GM12873 (cell line): ENCODE measurements at regions not wholly inside any gene's neighbourhood (a gene's known extent, or its start where the extent isn't known, plus 50 kb on each side); places are given as distances from the start of the nearest gene placed in this dataset.

Source experiments
- TF ChIP-seq, protein P1 (sequence below): IDR thresholded peaks from 2 replicates; pipeline ENCODE4 v1.5.1; 2012; ENCODE audit warnings: low read depth, mild to moderate bottlenecking, moderate library complexity, low read length, control low read depth; ENCODE audit not compliant: insufficient read depth; ENCODE audit errors: missing control alignments

DNA sequence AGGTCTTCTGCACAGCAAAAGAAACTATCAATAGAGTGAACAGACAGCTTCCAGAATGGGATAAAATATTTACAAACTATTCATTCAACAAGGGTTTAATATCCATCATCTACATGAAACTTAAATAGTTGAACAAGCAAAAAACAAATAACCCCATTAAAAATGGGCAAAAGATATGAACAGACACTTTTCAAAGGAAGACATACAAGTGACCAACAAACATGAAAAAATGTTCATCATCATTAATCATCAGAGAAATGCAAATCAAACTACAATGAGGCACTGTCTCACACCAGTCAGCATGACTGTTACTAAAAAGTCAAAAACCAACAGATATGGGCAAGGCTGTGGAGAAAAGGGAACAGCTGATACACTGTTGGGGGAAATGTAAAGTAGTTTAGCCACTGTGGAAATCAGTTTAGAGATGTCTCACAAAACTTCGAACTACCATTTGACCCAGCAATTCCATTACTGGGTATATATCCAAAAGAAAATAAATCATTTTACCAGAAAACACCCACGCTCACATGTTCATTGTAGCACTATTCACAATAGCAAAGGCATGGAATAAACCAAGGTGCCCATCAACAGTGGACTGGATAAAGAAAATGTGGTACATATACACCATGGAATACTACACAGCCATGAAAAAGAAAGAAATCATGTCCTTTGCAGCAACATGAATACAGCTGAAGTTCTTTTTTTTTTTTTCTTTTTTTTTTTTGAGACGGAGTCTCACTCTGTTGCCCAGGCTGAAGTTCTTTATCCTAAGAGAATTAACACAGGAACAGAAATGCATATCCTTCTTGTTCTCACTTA is 172.6 kb downstream of the KLF6 start:
- TF ChIP-seq, protein P1, sequence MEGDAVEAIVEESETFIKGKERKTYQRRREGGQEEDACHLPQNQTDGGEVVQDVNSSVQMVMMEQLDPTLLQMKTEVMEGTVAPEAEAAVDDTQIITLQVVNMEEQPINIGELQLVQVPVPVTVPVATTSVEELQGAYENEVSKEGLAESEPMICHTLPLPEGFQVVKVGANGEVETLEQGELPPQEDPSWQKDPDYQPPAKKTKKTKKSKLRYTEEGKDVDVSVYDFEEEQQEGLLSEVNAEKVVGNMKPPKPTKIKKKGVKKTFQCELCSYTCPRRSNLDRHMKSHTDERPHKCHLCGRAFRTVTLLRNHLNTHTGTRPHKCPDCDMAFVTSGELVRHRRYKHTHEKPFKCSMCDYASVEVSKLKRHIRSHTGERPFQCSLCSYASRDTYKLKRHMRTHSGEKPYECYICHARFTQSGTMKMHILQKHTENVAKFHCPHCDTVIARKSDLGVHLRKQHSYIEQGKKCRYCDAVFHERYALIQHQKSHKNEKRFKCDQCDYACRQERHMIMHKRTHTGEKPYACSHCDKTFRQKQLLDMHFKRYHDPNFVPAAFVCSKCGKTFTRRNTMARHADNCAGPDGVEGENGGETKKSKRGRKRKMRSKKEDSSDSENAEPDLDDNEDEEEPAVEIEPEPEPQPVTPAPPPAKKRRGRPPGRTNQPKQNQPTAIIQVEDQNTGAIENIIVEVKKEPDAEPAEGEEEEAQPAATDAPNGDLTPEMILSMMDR = no peak

DNA sequence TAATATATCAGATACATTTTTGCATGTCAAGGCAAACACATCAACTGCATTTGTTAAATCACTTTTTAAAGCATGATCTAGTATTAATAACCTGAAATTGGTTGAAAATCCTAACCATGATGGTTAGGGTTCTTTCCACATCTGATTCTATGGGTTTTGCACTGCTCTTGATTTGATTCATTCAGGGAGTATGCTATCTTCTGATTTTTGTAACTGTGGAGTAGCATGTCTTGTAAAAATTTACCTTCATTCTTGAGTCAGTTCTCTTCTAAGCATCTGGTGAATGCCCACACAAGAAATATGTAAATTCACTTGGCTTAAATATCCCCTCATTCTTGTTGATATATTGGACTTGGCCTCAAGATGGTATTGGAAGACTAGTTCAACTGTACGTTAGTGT is 178.7 kb downstream of the KLF6 start:
- TF ChIP-seq, protein P1 = no peak

DNA sequence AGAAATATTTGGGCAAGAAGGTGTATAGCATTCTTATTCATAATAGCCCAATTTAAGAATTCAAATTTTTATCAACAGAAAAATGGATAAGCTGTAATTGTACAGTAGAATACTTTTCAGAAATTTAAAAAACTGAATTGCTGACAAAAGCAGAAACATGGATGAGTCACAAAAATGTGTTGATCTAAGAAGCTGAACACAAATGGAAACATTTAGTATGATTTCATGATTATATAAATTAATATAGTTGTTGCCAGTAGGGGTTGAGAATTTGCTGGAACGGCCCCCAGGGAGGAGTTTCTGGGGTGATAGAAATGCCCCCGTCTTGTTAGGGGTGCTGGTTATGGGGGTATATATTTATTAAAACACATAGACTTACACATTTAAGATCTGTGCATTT is 179.1 kb downstream of the KLF6 start:
- TF ChIP-seq, protein P1 = no peak

DNA sequence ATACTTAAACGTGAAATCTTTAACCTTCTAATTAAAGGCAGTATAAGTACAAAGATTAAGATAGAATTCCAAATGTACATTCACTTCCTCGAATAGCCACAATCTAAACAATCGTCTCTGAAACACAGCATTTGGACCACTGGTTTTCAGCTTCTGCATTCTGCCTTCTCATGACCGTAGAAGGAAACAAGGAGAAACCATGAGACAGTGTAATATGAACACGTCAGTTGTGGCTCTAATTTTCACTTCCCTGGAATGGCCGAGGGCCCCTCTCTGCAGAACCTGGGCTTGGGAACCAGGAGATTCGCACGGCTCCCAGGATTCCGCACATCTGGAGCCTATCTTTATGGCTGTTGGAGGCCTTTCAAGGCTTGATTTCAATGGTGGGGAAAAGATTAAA is 189.3 kb downstream of the KLF6 start:
- TF ChIP-seq, protein P1 = no peak

DNA sequence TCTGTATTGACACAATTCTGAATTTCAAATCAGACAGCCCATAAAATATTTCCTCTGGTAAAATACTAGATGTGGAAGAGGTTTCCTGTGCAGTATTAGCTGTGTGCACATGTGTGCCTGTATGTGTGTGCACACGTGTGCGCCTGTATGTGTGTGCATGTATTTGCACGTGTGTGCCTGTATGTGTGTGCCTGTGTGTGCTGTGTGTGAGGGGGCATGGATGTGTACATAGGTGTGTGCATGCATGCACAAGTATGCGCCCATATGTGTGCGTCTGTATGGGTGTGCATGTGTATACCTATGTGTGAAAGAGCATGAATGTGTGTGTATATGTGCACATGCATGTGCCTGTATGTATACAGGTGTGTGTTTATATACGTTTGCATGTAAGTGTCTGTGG is 191.4 kb downstream of the KLF6 start:
- TF ChIP-seq, protein P1 = no peak

DNA sequence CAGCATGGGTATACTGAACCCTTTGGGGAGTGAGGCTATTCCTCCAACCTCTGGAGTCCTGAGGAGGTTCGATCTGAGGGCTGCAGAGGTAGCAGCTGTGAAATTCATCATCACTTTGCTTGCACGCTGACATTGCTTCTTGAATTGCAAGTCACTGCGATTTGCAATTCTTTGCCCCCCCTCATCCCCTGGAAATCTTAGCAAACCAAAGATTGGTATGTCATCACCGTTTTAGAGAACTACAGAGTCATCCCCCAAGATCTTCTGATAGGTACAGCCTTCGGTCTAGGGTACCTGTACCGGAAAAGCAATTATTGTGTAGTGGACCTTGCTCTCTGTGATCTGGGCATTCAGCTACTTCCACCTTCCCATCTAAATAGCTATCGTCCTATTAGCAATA is 192.6 kb downstream of the KLF6 start:
- TF ChIP-seq, protein P1 = no peak

DNA sequence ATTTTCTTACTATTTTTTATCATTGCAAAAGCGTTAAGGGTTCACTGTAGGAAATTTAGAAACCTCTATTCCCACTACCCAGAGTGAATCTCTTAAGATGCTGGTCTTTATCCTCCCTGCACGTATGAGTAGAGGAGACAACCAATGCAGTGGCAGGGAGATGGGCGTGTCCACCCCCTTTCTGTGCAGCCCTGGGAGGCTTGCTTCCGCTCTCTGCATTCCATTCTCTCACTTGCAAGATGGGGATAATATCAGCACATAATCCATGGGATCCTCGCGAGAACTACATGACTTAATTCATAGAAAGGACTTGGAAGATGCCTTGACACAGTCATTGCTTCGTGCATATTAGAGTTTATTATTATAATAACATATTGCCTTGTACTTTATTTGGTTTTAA is 196.2 kb downstream of the KLF6 start:
- TF ChIP-seq, protein P1 = no peak
